Mucosa of descending colon (tissue), 3 donors: ENCODE measurements at regions not wholly inside any gene's neighbourhood (a gene's known extent, or its start where the extent isn't known, plus 50 kb on each side); places are given as distances from the start of the nearest gene placed in this dataset.
A peak's percentile ranks its signal among the peaks of the same experiment; 100 is the strongest.
"Not testable (repeated sequence)": the region's sequence is repeated elsewhere in the genome, so short reads cannot be mapped to it uniquely, and the experiment has no call there.

Experiments
- ATAC-seq: fragments of 200-7000 bp; cut with Tn5 transposase; one replicate; pipeline ENCODE4 v1.9.1; 2020; ENCODE audit warnings: mild to moderate bottlenecking, moderate library complexity
- DNase-seq, 3 donors: peaks; one replicate each; pipeline ENCODE4 v3.0.0-alpha.2; 2020
- H3K36me3 ChIP-seq: fragments of 200-600 bp; one replicate; pipeline ENCODE4 v1.8.0; 2021; ENCODE audit warnings: low read depth, mild to moderate bottlenecking
- H3K4me1 ChIP-seq: fragments of 200-600 bp; one replicate; pipeline ENCODE4 v1.8.0; 2021; ENCODE audit warnings: low read depth, mild to moderate bottlenecking
- H3K4me3 ChIP-seq: fragments of 200-600 bp; one replicate; pipeline ENCODE4 v1.8.0; 2021; ENCODE audit warnings: mild to moderate bottlenecking
- H3K9me3 ChIP-seq: fragments of 200-600 bp; one replicate; pipeline ENCODE4 v1.8.0; 2021; ENCODE audit warnings: mild to moderate bottlenecking
- intact Hi-C, 2 donors: fragments of 100-400 bp; cut with DNase I in 1 of 2; cut with micrococcal nuclease in 1 of 2; formaldehyde crosslinking; loops; one replicate each; pipeline versions ENCODE4 v1.11.0 to v1.11.1; 2022; cut with DNase I, micrococcal nuclease
- TF ChIP-seq, protein P1 (sequence below): fragments of 200-600 bp; IDR thresholded peaks from one replicate; pipeline ENCODE4 v1.8.0; 2022; ENCODE audit warnings: antibody characterized with exemption, mild to moderate bottlenecking
- donor health status: DM: no; HTN: no; CAD: no; lungs with moderate emphysema.
- donor health status: DM: no; HTN: no; CAD: no.
- donor health status: DM: no; HTN: yes; CAD: no.

DNA sequence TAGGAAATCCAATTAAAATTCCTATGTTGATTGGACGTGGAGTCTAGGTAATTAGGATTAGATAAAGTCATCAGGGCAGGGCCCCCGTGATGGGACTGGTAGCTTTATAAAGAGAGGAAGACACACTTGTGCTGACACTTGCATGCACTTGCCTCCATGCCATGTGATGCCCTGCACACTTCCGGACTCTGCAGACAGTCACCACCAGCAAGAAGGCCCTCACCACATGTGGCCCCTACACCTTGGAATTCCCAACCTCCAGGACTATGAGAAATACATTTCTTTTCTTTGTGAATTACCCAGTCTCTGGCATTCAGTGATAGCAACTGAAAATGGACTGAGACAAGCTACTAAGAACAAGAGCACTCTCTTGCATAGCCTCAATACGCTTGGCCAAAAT is 90.6 kb downstream of the CRYGS start:
- DNase-seq: no peak
- no peaks in the 10 kb centered on the region for H3K36me3 ChIP-seq
- TF ChIP-seq, protein P1, sequence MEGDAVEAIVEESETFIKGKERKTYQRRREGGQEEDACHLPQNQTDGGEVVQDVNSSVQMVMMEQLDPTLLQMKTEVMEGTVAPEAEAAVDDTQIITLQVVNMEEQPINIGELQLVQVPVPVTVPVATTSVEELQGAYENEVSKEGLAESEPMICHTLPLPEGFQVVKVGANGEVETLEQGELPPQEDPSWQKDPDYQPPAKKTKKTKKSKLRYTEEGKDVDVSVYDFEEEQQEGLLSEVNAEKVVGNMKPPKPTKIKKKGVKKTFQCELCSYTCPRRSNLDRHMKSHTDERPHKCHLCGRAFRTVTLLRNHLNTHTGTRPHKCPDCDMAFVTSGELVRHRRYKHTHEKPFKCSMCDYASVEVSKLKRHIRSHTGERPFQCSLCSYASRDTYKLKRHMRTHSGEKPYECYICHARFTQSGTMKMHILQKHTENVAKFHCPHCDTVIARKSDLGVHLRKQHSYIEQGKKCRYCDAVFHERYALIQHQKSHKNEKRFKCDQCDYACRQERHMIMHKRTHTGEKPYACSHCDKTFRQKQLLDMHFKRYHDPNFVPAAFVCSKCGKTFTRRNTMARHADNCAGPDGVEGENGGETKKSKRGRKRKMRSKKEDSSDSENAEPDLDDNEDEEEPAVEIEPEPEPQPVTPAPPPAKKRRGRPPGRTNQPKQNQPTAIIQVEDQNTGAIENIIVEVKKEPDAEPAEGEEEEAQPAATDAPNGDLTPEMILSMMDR: no peak
- no peak for ATAC-seq
- H3K4me3 ChIP-seq: no peak overlapping the region
- H3K9me3 ChIP-seq: no peaks in the 10 kb centered on the region
- intact Hi-C loops: no loop called here
- no peaks in the 10 kb centered on the region for H3K4me1 ChIP-seq

DNA sequence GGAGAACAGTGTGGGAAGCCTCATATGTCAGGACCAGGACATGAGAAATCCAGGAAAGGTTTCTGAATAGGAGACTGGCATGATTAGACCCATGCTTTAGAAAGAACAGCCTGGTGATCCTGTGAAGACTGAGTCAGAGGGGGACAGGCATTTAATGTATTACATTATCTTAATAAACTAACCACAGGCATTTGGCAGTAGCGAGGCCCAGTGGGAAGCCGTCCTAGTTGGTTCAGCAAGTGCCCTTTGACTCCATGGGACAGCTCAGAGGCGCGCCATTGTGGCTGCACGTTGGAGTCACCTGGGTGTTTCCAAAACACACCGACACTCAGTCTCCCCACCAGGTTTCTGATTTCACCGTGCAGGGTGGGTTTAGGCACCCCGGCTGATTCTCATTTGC is 90.5 kb upstream of the DGKG start:
- Histone ChIP-seq H3K36me3 (no peaks in the 10 kb centered on the region), H3K9me3 (no peaks in the 10 kb centered on the region), H3K4me1 (no peaks in the 10 kb centered on the region), H3K4me3 (no peak overlapping the region)
- intact Hi-C loops: no loop called here
- DNase-seq (no peak), ATAC-seq (no peak)
- TF ChIP-seq, protein P1: no peak

GRCh38 chr3:186451371-186451770 is 89.3 kb upstream of the DGKG start:
- DNase-seq (no peak), ATAC-seq (peak; percentile 51)
- no peaks in the 10 kb centered on the region for H3K4me1 ChIP-seq
- intact Hi-C loops: no loop called here
- TF ChIP-seq, protein P1: no peak
- no peaks in the 10 kb centered on the region for H3K9me3 ChIP-seq
- no peaks in the 10 kb centered on the region for H3K36me3 ChIP-seq
- H3K4me3 ChIP-seq: no peak overlapping the region

DNA sequence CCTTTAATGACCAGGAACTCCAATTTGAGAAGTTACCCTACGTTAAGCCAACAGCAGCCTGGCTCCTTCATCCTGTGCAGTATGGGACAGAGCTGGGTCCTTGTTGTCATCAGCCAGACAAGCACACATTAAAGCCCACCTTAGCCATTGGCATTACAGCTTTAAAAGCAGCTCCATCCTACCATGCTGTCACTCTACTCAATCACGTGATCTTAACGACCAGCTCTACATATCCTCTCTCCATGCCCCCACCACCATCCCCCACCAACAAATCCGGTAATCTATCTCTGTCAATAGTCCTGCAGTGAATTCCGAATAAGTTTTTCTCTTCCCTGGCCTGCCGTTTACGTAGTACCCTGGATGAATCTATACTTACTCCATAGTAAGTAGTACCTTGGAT is 82.9 kb upstream of the DGKG start:
- TF ChIP-seq, protein P1: no peak
- DNase-seq: no peak
- no peaks in the 10 kb centered on the region for H3K9me3 ChIP-seq
- no peak overlapping the region for H3K4me3 ChIP-seq
- ATAC-seq: no peak
- H3K4me1 ChIP-seq: no peaks in the 10 kb centered on the region
- intact Hi-C loops: no loop called here
- no peaks in the 10 kb centered on the region for H3K36me3 ChIP-seq

DNA sequence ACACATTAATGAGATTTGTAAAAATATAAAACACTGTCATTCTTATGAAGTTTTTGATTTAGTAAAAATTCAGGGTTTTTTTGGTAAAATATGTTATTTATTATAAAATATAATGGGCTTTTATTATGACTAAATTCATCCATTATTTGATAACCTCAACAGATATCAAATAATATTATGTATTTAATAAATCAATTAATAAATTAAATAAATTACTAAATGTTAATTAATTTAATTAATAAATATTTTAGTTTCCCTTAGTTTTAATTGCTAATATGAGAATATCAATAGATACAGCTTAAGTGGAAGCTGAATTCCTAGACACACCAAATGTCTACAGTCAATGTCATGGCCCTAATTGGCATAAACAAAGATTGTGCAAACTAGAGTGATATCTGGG is 82.3 kb upstream of the DGKG start:
- intact Hi-C loops: no loop called here
- H3K36me3 ChIP-seq: no peaks in the 10 kb centered on the region
- H3K4me1 ChIP-seq: no peaks in the 10 kb centered on the region

GRCh38 chr3:186442979-186443378 is 80.9 kb upstream of the DGKG start:
- ATAC-seq, DNase-seq, H3K9me3 ChIP-seq, intact Hi-C loops, H3K4me3 ChIP-seq, H3K36me3 ChIP-seq, H3K4me1 ChIP-seq: not testable (repeated sequence)

More for the DNA sequence above, 82.3 kb upstream of the DGKG start:
- H3K4me3 ChIP-seq: no peak overlapping the region
- no peak for ATAC-seq
- no peaks in the 10 kb centered on the region for H3K9me3 ChIP-seq
- TF ChIP-seq, protein P1: no peak
- no peak for DNase-seq
